Esophagus squamous epithelium (tissue), 4 donors: ENCODE measurements at regions not wholly inside any gene's neighbourhood (a gene's known extent, or its start where the extent isn't known, plus 50 kb on each side); places are given as distances from the start of the nearest gene placed in this dataset.

Source experiments
- CTCF ChIP-seq, 6 experiments: fragments of 450-650 bp in 4 of 6; fragments of 200-600 bp in 2 of 6; sonication (generic) in 2 of 6; IDR thresholded peaks; one replicate each; pipeline ENCODE4 v1.5.1; 2016 to 2019; ENCODE audit warnings: antibody characterized with exemption in 6 of 6, mild to moderate bottlenecking in 4 of 6, moderate library complexity in 4 of 6
- POLR2A ChIP-seq, 4 donors: fragments of 450-650 bp; IDR thresholded peaks; one replicate each; pipeline ENCODE4 v1.6.1; 2017; ENCODE audit warnings: antibody characterized with exemption in 4 of 4, mild to moderate bottlenecking in 4 of 4, moderate library complexity in 3 of 4

GRCh38 chr20:40225596-40225995 lies 463.4 kb downstream of the MAFB start:
- TF ChIP-seq CTCF (IDR thresholded peaks at IDR 0.05) (no peak), POLR2A (IDR thresholded peaks at IDR 0.05) (no peak)
